Stomach (tissue), 8 donors: ENCODE measurements at regions not wholly inside any gene's neighbourhood (a gene's known extent, or its start where the extent isn't known, plus 50 kb on each side); places are given as distances from the start of the nearest gene placed in this dataset.

Experiments used
- DNase-seq, 2 donors: peaks; one replicate each; pipeline versions ENCODE4 v3.0.0 to v3.0.0-alpha.2; 2013 to 2019
- H3K27ac ChIP-seq, 5 donors: fragments of 200-600 bp in 4 of 5; sonication (generic) in 4 of 5; one replicate each; pipeline ENCODE4 v1.5.1; 2013 to 2019; ENCODE audit warnings: mild to moderate bottlenecking in 1 of 5, moderate library complexity in 1 of 5
- H3K27me3 ChIP-seq, 3 donors: fragments of 200-600 bp; sonication (generic); one replicate each; pipeline ENCODE4 v1.5.1; 2017 to 2019; ENCODE audit warnings: mixed run types in 1 of 3
- H3K36me3 ChIP-seq, 4 donors: fragments of 200-600 bp; sonication (generic); 1 replicate in 3 of 4; 2 replicates in 1 of 4; pipeline ENCODE4 v1.5.1; 2016 to 2019
- H3K4me1 ChIP-seq, 4 donors: fragments of 200-600 bp; sonication (generic); one replicate each; pipeline ENCODE4 v1.5.1; 2016 to 2019
- H3K4me3 ChIP-seq, 4 donors: fragments of 200-600 bp; sonication (generic) in 3 of 4; one replicate each; pipeline ENCODE4 v1.5.1; 2016 to 2019; ENCODE audit warnings: mild to moderate bottlenecking in 1 of 4
- H3K9me3 ChIP-seq, 4 donors: fragments of 200-600 bp; sonication (generic); one replicate each; pipeline ENCODE4 v1.5.1; 2016 to 2019
- CTCF ChIP-seq, 7 experiments: fragments of 450-650 bp in 4 of 7; fragments of 200-600 bp in 3 of 7; sonication (generic) in 3 of 7; IDR thresholded peaks; one replicate each; pipeline ENCODE4 v1.5.1; 2016 to 2019; ENCODE audit warnings: antibody characterized with exemption in 7 of 7, control low read depth in 2 of 7, mild to moderate bottlenecking in 1 of 7
- EP300 ChIP-seq: sonication (generic); formaldehyde crosslinking; IDR thresholded peaks from one replicate; pipeline ENCODE4 v1.6.1; 2017; ENCODE audit warnings: antibody characterized with exemption
- POLR2A ChIP-seq, 4 donors: fragments of 450-650 bp; IDR thresholded peaks; one replicate each; pipeline ENCODE4 v1.6.1; 2016; ENCODE audit warnings: antibody characterized with exemption in 4 of 4, control low read depth in 2 of 4, mild to moderate bottlenecking in 1 of 4, moderate library complexity in 1 of 4
- POLR2AphosphoS5 ChIP-seq, 3 donors: sonication (generic); formaldehyde crosslinking; IDR thresholded peaks; one replicate each; pipeline ENCODE4 v1.6.1; 2016; ENCODE audit warnings: antibody characterized with exemption in 3 of 3
- WGBS, 5 donors: extraction: QIAGEN DNeasy Blood & Tissue Kit in 3 of 5; methylation state at CpG; one replicate each; pipeline versions ENCODE4 v1.1.5 to v1.1.7; 2013 to 2018; 5-methylcytosine and 5-hydroxymethylcytosine counted together
- intact Hi-C: fragments of 100-400 bp; cut with DNase I; formaldehyde crosslinking; loops from one replicate; pipeline ENCODE4 v1.15.1; 2023; ENCODE audit warnings: low total_unique reads
- donor health status: healthy with polysubstance abuse.
- donor health status: Bipolar disorder and iron deficiency.
- donor health status: healthy.

GRCh38 chrX:126982158-126982557, 162.6 kb downstream of the PRR32 start:
- intact Hi-C loops = no loop called here
- TF ChIP-seq EP300 (no peak), CTCF (IDR thresholded peaks at IDR 0.05) (no peak), POLR2AphosphoS5 (IDR thresholded peaks at IDR 0.05) (no peak), POLR2A (IDR thresholded peaks at IDR 0.05) (no peak)

DNA sequence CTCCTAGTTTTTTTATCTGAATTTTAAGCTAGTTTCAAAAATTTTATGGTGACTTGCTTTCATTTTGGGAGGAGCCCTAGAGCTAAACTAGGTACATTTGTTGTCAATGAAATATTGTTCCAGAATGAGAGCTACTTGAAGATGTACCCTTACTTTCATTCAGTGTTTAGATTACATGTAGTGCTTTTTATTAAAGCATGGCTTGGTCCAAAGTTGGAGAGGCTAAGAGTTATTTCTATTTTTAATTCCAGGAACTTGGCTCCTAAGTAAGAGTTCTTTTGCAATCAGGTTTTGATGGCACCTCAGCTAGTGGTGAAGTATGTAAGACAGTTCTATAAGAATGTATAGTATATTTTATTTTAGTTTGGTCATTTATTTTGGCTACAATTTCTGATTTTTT, 165.5 kb downstream of the PRR32 start:
- Histone ChIP-seq H3K9me3 (peaks cover 0 to 6% (median 0%) of the 10 kb centered on the region in 4 donors), H3K4me1 (no peaks in the 10 kb centered on the region), H3K27ac (no peak overlapping the region), H3K36me3 (no peaks in the 10 kb centered on the region), H3K4me3 (no peak overlapping the region), H3K27me3 (no peaks in the 10 kb centered on the region)
- intact Hi-C loops = no loop called here
- no peak for TF ChIP-seq POLR2AphosphoS5 (IDR thresholded peaks at IDR 0.05)
- no peak for TF ChIP-seq CTCF (IDR thresholded peaks at IDR 0.05)
- no peak for TF ChIP-seq EP300
- TF ChIP-seq POLR2A (IDR thresholded peaks at IDR 0.05) = no peak
- DNase-seq = no peak

More at GRCh38 chrX:126982158-126982557, 162.6 kb downstream of the PRR32 start:
- no peak overlapping the region for H3K27ac ChIP-seq
- no peak overlapping the region for H3K4me3 ChIP-seq
- no peaks in the 10 kb centered on the region for H3K27me3 ChIP-seq
- DNase-seq = no peak
- H3K36me3 ChIP-seq = no peaks in the 10 kb centered on the region
- no peaks in the 10 kb centered on the region for H3K4me1 ChIP-seq
- no peaks in the 10 kb centered on the region for H3K9me3 ChIP-seq
- 80 to 94% (median 82%) methylated on average over 3 of the region's 3 CpGs for WGBS, 5 donors

- Histone ChIP-seq H3K4me1 (no peaks in the 10 kb centered on the region), H3K9me3 (peaks cover 0 to 6% (median 0%) of the 10 kb centered on the region in 4 donors), H3K36me3 (no peaks in the 10 kb centered on the region), H3K27me3 (no peaks in the 10 kb centered on the region), H3K4me3 (no peak overlapping the region), H3K27ac (no peak overlapping the region)
- 71 to 91% (median 78%) methylated on average over 9 to 10 of the region's 10 CpGs for WGBS, 5 donors
- TF ChIP-seq CTCF (IDR thresholded peaks at IDR 0.05) (no peak), EP300 (no peak), POLR2AphosphoS5 (IDR thresholded peaks at IDR 0.05) (no peak), POLR2A (IDR thresholded peaks at IDR 0.05) (no peak)
- intact Hi-C loops = no loop called here
- DNase-seq = no peak
Measured at GRCh38 chrX:126985981-126986380, 166.5 kb downstream of the PRR32 start.

DNA sequence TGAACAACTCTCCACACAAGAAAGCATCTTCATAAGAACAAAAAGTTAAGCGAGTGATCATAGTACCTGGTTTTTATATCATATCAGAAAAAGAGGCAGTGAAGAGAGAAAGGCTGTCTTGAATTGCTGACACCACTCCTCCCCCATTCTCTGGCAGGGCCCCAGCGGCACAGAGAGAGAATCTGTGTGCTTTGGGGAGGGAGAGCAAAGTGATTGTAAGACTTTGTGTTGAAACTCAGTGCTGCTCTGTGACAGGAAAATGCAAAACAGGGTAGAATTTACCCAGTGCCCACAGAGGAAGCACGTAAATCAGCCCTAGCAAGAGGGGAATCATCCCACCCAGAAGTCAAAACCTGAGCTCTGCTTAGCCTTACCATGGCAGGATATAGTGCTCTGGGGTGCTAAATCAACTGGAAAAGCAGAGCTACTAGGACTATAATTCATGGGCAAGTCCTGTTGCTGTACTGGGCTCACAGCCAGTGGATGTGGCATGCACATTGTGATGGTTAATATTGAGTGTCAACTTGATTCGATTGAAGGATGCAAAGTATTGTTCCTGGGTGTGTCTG, 174.6 kb downstream of the PRR32 start:
- H3K4me3 ChIP-seq = no peak overlapping the region
- TF ChIP-seq POLR2AphosphoS5 (IDR thresholded peaks at IDR 0.05) = no peak
- TF ChIP-seq POLR2A (IDR thresholded peaks at IDR 0.05) = no peak
- no peak for TF ChIP-seq EP300
- TF ChIP-seq CTCF (IDR thresholded peaks at IDR 0.05) = no peak
- H3K9me3 ChIP-seq = peaks cover 0 to 6% (median 0%) of the 10 kb centered on the region in 4 donors
- no peaks in the 10 kb centered on the region for H3K4me1 ChIP-seq
- peak in 1 of 2 donors; percentile 13 for DNase-seq
- no peaks in the 10 kb centered on the region for H3K27me3 ChIP-seq
- intact Hi-C loops = no loop called here
- WGBS, 5 donors = 41 to 63% (median 53%) methylated on average over 4 of the region's 4 CpGs
- H3K36me3 ChIP-seq = no peaks in the 10 kb centered on the region
- H3K27ac ChIP-seq = no peak overlapping the region
